H9 (cell line): ENCODE measurements at regions not wholly inside any gene's neighbourhood (a gene's known extent, or its start where the extent isn't known, plus 50 kb on each side); places are given as distances from the start of the nearest gene placed in this dataset.
A peak's percentile ranks its signal among the peaks of the same experiment; 100 is the strongest.
"Not testable (repeated sequence)": the region's sequence is repeated elsewhere in the genome, so short reads cannot be mapped to it uniquely, and the experiment has no call there.

Experiments
- DNase-seq: peaks from one replicate; pipeline ENCODE4 v3.0.0-alpha.2; 2017
- H2AFZ ChIP-seq: one replicate; pipeline ENCODE4 v1.6.1; 2013; ENCODE audit warnings: mild to moderate bottlenecking, low read length, control low read depth, moderate library complexity
- H2AK5ac ChIP-seq: 2 replicates; pipeline ENCODE4 v1.6.1; 2013; ENCODE audit warnings: low read length, control low read depth, mixed read lengths; ENCODE audit not compliant: insufficient read length
- H2BK120ac ChIP-seq: one replicate; pipeline ENCODE4 v1.6.1; 2013; ENCODE audit warnings: low read depth, mild to moderate bottlenecking, low read length, control low read depth, inconsistent platforms; ENCODE audit not compliant: poor library complexity, severe bottlenecking
- H2BK12ac ChIP-seq: 2 replicates; pipeline ENCODE4 v1.6.1; 2013; ENCODE audit warnings: low read length, control low read depth, mixed read lengths, low read depth; ENCODE audit not compliant: insufficient read length
- H2BK15ac ChIP-seq: 2 replicates; pipeline ENCODE4 v1.6.1; 2013; ENCODE audit warnings: low read depth, low read length, control low read depth
- H2BK20ac ChIP-seq: one replicate; pipeline ENCODE4 v1.6.1; 2013; ENCODE audit warnings: low read depth, mild to moderate bottlenecking, low read length, control low read depth, inconsistent platforms; ENCODE audit not compliant: poor library complexity, severe bottlenecking
- H2BK5ac ChIP-seq: 2 replicates; pipeline ENCODE4 v1.6.1; 2013; ENCODE audit warnings: low read length, control low read depth, mixed read lengths; ENCODE audit not compliant: insufficient read length
- H3K14ac ChIP-seq: 2 replicates; pipeline ENCODE4 v1.6.1; 2013; ENCODE audit warnings: low read length, control low read depth; ENCODE audit not compliant: insufficient read depth
- H3K18ac ChIP-seq: 2 replicates; pipeline ENCODE4 v1.6.1; 2013; ENCODE audit warnings: low read depth, mild to moderate bottlenecking, mixed read lengths, low read length, control low read depth; ENCODE audit not compliant: insufficient read length
- H3K23ac ChIP-seq: 2 replicates; pipeline ENCODE4 v1.6.1; 2013; ENCODE audit warnings: low read length, control low read depth, mixed read lengths, low read depth; ENCODE audit not compliant: insufficient read length
- H3K23me2 ChIP-seq: 2 replicates; pipeline ENCODE4 v1.6.1; 2013; ENCODE audit warnings: low read depth, mild to moderate bottlenecking, mixed read lengths, low read length, control low read depth; ENCODE audit not compliant: insufficient read length, poor library complexity, severe bottlenecking
- H3K27ac ChIP-seq: 2 replicates; pipeline ENCODE4 v1.5.1; 2013; ENCODE audit warnings: low read length, control low read depth, mixed read lengths, low read depth; ENCODE audit not compliant: insufficient read length
- H3K27me3 ChIP-seq: 2 replicates; pipeline ENCODE4 v1.6.1; 2013; ENCODE audit warnings: low read length, control low read depth, inconsistent platforms; ENCODE audit not compliant: insufficient read depth
- H3K4ac ChIP-seq: 2 replicates; pipeline ENCODE4 v1.6.1; 2013; ENCODE audit warnings: low read depth, mild to moderate bottlenecking, control low read depth, inconsistent platforms, low read length, moderate library complexity
- H3K4me1 ChIP-seq: 2 replicates; pipeline ENCODE4 v1.6.1; 2013; ENCODE audit warnings: low read length, control low read depth, inconsistent platforms; ENCODE audit not compliant: insufficient read depth
- H3K4me2 ChIP-seq: 2 replicates; pipeline ENCODE4 v1.6.1; 2013; ENCODE audit warnings: low read length, control low read depth, mixed read lengths; ENCODE audit not compliant: insufficient read length, insufficient read depth
- H3K56ac ChIP-seq: 2 replicates; pipeline ENCODE4 v1.6.1; 2013; ENCODE audit warnings: low read depth, mild to moderate bottlenecking, mixed read lengths, low read length, control low read depth; ENCODE audit not compliant: insufficient read length
- H3K79me1 ChIP-seq: 2 replicates; pipeline ENCODE4 v1.6.1; 2013; ENCODE audit warnings: low read depth, mild to moderate bottlenecking, moderate library complexity, low read length, control low read depth, inconsistent platforms; ENCODE audit not compliant: insufficient read depth, poor library complexity, severe bottlenecking
- H3K79me2 ChIP-seq: 2 replicates; pipeline ENCODE4 v1.6.1; 2013; ENCODE audit warnings: low read length, control low read depth, inconsistent platforms; ENCODE audit not compliant: insufficient read depth
- H3K9ac ChIP-seq: 2 replicates; pipeline ENCODE4 v1.6.1; 2013; ENCODE audit warnings: low read length, control low read depth, mixed read lengths; ENCODE audit not compliant: insufficient read length; ENCODE audit errors: extremely low read depth
- H3K9me3 ChIP-seq: one replicate; pipeline ENCODE4 v1.6.1; 2013; ENCODE audit warnings: low read depth, low read length, inconsistent platforms; ENCODE audit not compliant: control insufficient read depth
- H3T11ph ChIP-seq: one replicate; pipeline ENCODE4 v1.6.1; 2013; ENCODE audit warnings: mild to moderate bottlenecking, low read length, control low read depth, inconsistent platforms
- H4K20me1 ChIP-seq: one replicate; pipeline ENCODE4 v1.6.1; 2013; ENCODE audit not compliant: control insufficient read depth, insufficient read length, insufficient read depth
- H4K5ac ChIP-seq: 2 replicates; pipeline ENCODE4 v1.6.1; 2013; ENCODE audit warnings: low read depth, mild to moderate bottlenecking, mixed read lengths, low read length, control low read depth; ENCODE audit not compliant: insufficient read length
- H4K8ac ChIP-seq: replicated peaks from 2 replicates; pipeline ENCODE4 v1.6.1; 2013; ENCODE audit warnings: low read length, control low read depth, mixed read lengths, low read depth; ENCODE audit not compliant: insufficient read length
- H4K91ac ChIP-seq: 2 replicates; pipeline ENCODE4 v1.6.1; 2013; ENCODE audit warnings: low read depth, mild to moderate bottlenecking, moderate library complexity, mixed read lengths, low read length, control low read depth; ENCODE audit not compliant: insufficient read length
- H3K27ac Mint-ChIP-seq, 3 experiments: 2 replicates in 2 of 3; 3 replicates in 1 of 3; pipeline ENCODE4 v1.8.0; 2020 to 2021; ENCODE audit warnings: mixed read lengths in 3 of 3, mild to moderate bottlenecking in 1 of 3, moderate library complexity in 1 of 3
- H3K27me3 Mint-ChIP-seq: 2 replicates; pipeline ENCODE4 v1.8.0; 2021; ENCODE audit warnings: low read depth, mild to moderate bottlenecking, moderate library complexity, mixed read lengths
- H3K36me3 Mint-ChIP-seq, 3 experiments: 2 replicates in 2 of 3; 3 replicates in 1 of 3; pipeline ENCODE4 v1.8.0; 2020 to 2021; ENCODE audit warnings: low read depth in 3 of 3, mixed read lengths in 3 of 3; ENCODE audit not compliant: insufficient read depth in 1 of 3
- H3K4me1 Mint-ChIP-seq, 2 experiments: 2 replicates each; pipeline ENCODE4 v1.8.0; 2020; ENCODE audit warnings: mixed read lengths in 2 of 2
- H3K4me3 Mint-ChIP-seq, 2 experiments: 2 replicates in 1 of 2; 3 replicates in 1 of 2; pipeline ENCODE4 v1.8.0; 2020 to 2021; ENCODE audit warnings: mild to moderate bottlenecking in 2 of 2, mixed read lengths in 2 of 2, moderate library complexity in 1 of 2
- H3K9me3 Mint-ChIP-seq, 2 experiments: 2 replicates in 1 of 2; 3 replicates in 1 of 2; pipeline ENCODE4 v1.8.0; 2020; ENCODE audit warnings: mild to moderate bottlenecking in 2 of 2, mixed read lengths in 2 of 2, moderate library complexity in 1 of 2
- WGBS: extraction: QIAGEN DNeasy Blood & Tissue Kit; methylation state at CpG from one replicate; pipeline ENCODE4 v1.1.7; 2013; ENCODE audit warnings: missing lambda C conversion rate, low lambda C conversion rate, mixed read lengths; ENCODE audit not compliant: insufficient read length; ENCODE audit errors: extremely low coverage; 5-methylcytosine and 5-hydroxymethylcytosine counted together
- TF ChIP-seq, protein P1 (sequence below): fragments of 200-600 bp; sonication (generic); conservative IDR thresholded peaks from 3 replicates; pipeline ENCODE4 v1.8.0; 2021; ENCODE audit warnings: antibody characterized with exemption, mild to moderate bottlenecking

DNA sequence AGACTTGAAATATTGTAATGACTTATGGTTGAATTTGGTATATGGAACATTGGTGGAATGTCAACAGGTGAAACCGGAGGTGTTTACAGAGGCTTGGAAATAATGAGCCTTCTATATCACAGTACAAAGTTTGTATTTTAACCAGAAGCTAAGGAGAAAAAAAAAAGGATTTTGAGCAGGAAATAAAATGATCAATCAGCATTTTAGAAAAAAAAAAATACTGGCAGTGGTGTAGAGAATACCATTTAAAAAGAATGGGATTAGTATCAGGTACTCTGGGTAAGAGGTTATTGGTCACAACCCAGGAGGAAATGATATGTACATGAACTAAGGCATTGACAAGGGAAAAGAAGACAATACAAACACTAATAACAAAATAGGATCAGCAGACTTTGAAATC, 587.1 kb upstream of the HTR2C start:
- Histone ChIP-seq H2BK15ac (no peak overlapping the region), H3K27me3 (no peaks in the 10 kb centered on the region; the same call in 1 of the 2 replicates), H2BK120ac (no peak overlapping the region), H3K9me3 (no peaks in the 10 kb centered on the region), H3K9ac (no peak overlapping the region), H2BK20ac (no peak overlapping the region), H2BK12ac (no peak overlapping the region), H3K23ac (no peak overlapping the region), H3T11ph (no peak overlapping the region), H4K5ac (no peak overlapping the region), H3K18ac (no peak overlapping the region), H2BK5ac (no peak overlapping the region), H3K79me2 (peaks cover 2% of the 10 kb centered on the region; the same call in 1 of the 2 replicates), H3K27ac (no peak overlapping the region), H2AK5ac (no peak overlapping the region), H3K4me2 (no peak overlapping the region), H3K56ac (no peak overlapping the region), H3K79me1 (no peaks in the 10 kb centered on the region), H3K23me2 (no peaks in the 10 kb centered on the region), H3K14ac (no peak overlapping the region), H4K91ac (no peak overlapping the region), H4K8ac (no peak overlapping the region), H4K20me1 (no peaks in the 10 kb centered on the region), H3K4me1 (peaks cover 5% of the 10 kb centered on the region), H2AFZ (no peak overlapping the region), H3K4ac (no peak overlapping the region)
- H3K27me3 Mint-ChIP-seq, result no peaks in the 10 kb centered on the region
- no peaks in the 10 kb centered on the region for H3K36me3 Mint-ChIP-seq
- no peak overlapping the region for H3K27ac Mint-ChIP-seq
- no peaks in the 10 kb centered on the region for H3K9me3 Mint-ChIP-seq
- H3K4me1 Mint-ChIP-seq, result peaks cover 31 to 32% of the 10 kb centered on the region in 2 experiments
- no peak overlapping the region for H3K4me3 Mint-ChIP-seq
- DNase-seq, result no peak
- WGBS, result no CpG with 5 or more reads among the region's 1 CpG
- TF ChIP-seq, protein P1, sequence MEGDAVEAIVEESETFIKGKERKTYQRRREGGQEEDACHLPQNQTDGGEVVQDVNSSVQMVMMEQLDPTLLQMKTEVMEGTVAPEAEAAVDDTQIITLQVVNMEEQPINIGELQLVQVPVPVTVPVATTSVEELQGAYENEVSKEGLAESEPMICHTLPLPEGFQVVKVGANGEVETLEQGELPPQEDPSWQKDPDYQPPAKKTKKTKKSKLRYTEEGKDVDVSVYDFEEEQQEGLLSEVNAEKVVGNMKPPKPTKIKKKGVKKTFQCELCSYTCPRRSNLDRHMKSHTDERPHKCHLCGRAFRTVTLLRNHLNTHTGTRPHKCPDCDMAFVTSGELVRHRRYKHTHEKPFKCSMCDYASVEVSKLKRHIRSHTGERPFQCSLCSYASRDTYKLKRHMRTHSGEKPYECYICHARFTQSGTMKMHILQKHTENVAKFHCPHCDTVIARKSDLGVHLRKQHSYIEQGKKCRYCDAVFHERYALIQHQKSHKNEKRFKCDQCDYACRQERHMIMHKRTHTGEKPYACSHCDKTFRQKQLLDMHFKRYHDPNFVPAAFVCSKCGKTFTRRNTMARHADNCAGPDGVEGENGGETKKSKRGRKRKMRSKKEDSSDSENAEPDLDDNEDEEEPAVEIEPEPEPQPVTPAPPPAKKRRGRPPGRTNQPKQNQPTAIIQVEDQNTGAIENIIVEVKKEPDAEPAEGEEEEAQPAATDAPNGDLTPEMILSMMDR, result no peak

GRCh38 chrX:113991720-113992119, 592.2 kb upstream of the HTR2C start:
- H3K4me1 ChIP-seq, H2AK5ac ChIP-seq, H3T11ph ChIP-seq, H2BK120ac ChIP-seq, H3K79me2 ChIP-seq, H3K4ac ChIP-seq, H3K14ac ChIP-seq, H3K27ac ChIP-seq, H3K23me2 ChIP-seq, H3K9me3 ChIP-seq, H2BK5ac ChIP-seq, H3K27me3 ChIP-seq, H3K27me3 Mint-ChIP-seq, H4K20me1 ChIP-seq, H4K8ac ChIP-seq, H3K23ac ChIP-seq, H4K5ac ChIP-seq, H3K18ac ChIP-seq, H2BK15ac ChIP-seq, H3K9me3 Mint-ChIP-seq, H2BK12ac ChIP-seq, H4K91ac ChIP-seq, H3K56ac ChIP-seq, H2BK20ac ChIP-seq, H3K9ac ChIP-seq, H2AFZ ChIP-seq, H3K79me1 ChIP-seq: not testable (repeated sequence)
- Mint-ChIP-seq H3K4me1 (peaks cover 55 to 62% of the 10 kb centered on the region in 2 experiments), H3K36me3 (peaks cover 21 to 32% (median 32%) of the 10 kb centered on the region in 3 experiments), H3K27ac (peak overlapping the region; percentile 76 to 89 (median 86); a peak in 6 of 7 replicates), H3K4me3 (peak overlapping the region; percentile 74 to 78)
- WGBS, result no CpG with 5 or more reads among the region's 9 CpGs
- peak overlapping the region; percentile 57 for H3K4me2 ChIP-seq
- peak; percentile 35 for DNase-seq
